NB4 (cell line): ENCODE measurements at regions not wholly inside any gene's neighbourhood (a gene's known extent, or its start where the extent isn't known, plus 50 kb on each side); places are given as distances from the start of the nearest gene placed in this dataset.

Experiments
- DNase-seq: peaks from one replicate; pipeline ENCODE4 v3.0.0; 2010; ENCODE audit warnings: low read depth
- H3K4me3 ChIP-seq: one replicate; pipeline ENCODE4 v1.5.1; 2011; ENCODE audit warnings: mild to moderate bottlenecking, low read depth, low read length, moderate library complexity
- CTCF ChIP-seq: IDR thresholded peaks from one replicate; pipeline ENCODE4 v1.5.1; 2012; ENCODE audit warnings: low read depth, low read length
- MAX ChIP-seq: IDR thresholded peaks from 2 replicates; pipeline ENCODE4 v1.6.1; 2011; ENCODE audit warnings: low read depth, low read length
- MYC ChIP-seq: IDR thresholded peaks from 2 replicates; pipeline ENCODE4 v1.6.1; 2011; ENCODE audit warnings: low read depth, low read length
- POLR2A ChIP-seq: IDR thresholded peaks from 2 replicates; pipeline ENCODE4 v1.6.1; 2011; ENCODE audit warnings: mild to moderate bottlenecking; ENCODE audit not compliant: insufficient read length; ENCODE audit errors: extremely low read depth

- TF ChIP-seq POLR2A (no peak), MAX (no peak), MYC (no peak), CTCF (no peak)
- no peak overlapping the region for H3K4me3 ChIP-seq
- no peak for DNase-seq
These were observed 91.9 kb downstream of the GPAM start for GRCh38 chr10:112091703-112092102.

GRCh38 chr10:112092519-112092918, 91.0 kb downstream of the GPAM start:
- no peak overlapping the region for H3K4me3 ChIP-seq
- TF ChIP-seq CTCF = no peak
- TF ChIP-seq MYC = no peak
- no peak for TF ChIP-seq POLR2A
- no peak for DNase-seq

- DNase-seq = no peak
- H3K4me3 ChIP-seq = no peak overlapping the region
- TF ChIP-seq CTCF = no peak
- TF ChIP-seq POLR2A = no peak
- no peak for TF ChIP-seq MAX
- TF ChIP-seq MYC = no peak
These were observed 88.6 kb downstream of the GPAM start for GRCh38 chr10:112094984-112095383.

GRCh38 chr10:112095731-112096130, 87.8 kb downstream of the GPAM start:
- H3K4me3 ChIP-seq = no peak overlapping the region
- TF ChIP-seq MAX (no peak), POLR2A (no peak)
- no peak for DNase-seq

- no peak for DNase-seq
- no peak overlapping the region for H3K4me3 ChIP-seq
- TF ChIP-seq MAX = no peak
- no peak for TF ChIP-seq MYC
- no peak for TF ChIP-seq CTCF
- no peak for TF ChIP-seq POLR2A
These were observed 84.9 kb downstream of the GPAM start for GRCh38 chr10:112098682-112099081.
